Transverse colon (tissue), 4 donors: ENCODE measurements at regions not wholly inside any gene's neighbourhood (a gene's known extent, or its start where the extent isn't known, plus 50 kb on each side); places are given as distances from the start of the nearest gene placed in this dataset.

Experiments
- EP300 ChIP-seq: sonication (generic); formaldehyde crosslinking; IDR thresholded peaks from one replicate; pipeline ENCODE4 v1.6.1; 2017; ENCODE audit warnings: antibody characterized with exemption, low read depth
- POLR2A ChIP-seq: fragments of 450-650 bp; IDR thresholded peaks from one replicate; pipeline ENCODE4 v1.6.1; 2016; ENCODE audit warnings: antibody characterized with exemption, mild to moderate bottlenecking, moderate library complexity
- POLR2AphosphoS5 ChIP-seq, 3 donors: sonication (generic); formaldehyde crosslinking; IDR thresholded peaks; one replicate each; pipeline ENCODE4 v1.6.1; 2016; ENCODE audit warnings: antibody characterized with exemption in 3 of 3
- TF ChIP-seq, protein P1 (sequence below), 5 experiments: fragments of 200-600 bp in 3 of 5; fragments of 450-650 bp in 2 of 5; sonication (generic) in 3 of 5; IDR thresholded peaks; 1 replicate in 2 of 5; 2 replicates in 3 of 5; pipeline ENCODE4 v1.5.1; 2016 to 2017; ENCODE audit warnings: antibody characterized with exemption in 5 of 5, inconsistent platforms in 3 of 5, mild to moderate bottlenecking in 2 of 5, moderate library complexity in 1 of 5

DNA sequence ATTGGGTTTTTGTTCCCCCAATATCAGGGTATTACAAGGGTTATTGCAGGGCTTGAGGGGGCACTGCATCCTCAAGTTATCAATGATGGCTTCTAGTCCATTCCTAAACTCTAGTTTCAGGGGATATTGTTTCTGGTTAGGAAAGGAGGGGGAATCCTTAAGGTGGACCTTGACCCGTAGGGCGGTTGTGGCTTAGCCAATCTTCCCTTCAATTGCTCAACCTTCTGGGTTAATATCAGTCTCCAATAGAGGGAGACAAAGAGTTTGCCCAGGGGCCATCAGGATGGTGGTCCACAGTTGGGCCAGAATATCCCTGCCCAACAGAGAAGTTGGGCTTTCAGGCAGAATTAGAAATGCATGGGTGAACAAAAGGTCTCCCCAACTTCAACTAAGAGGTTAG lies 214.9 kb downstream of the BCHE start:
- TF ChIP-seq, protein P1, sequence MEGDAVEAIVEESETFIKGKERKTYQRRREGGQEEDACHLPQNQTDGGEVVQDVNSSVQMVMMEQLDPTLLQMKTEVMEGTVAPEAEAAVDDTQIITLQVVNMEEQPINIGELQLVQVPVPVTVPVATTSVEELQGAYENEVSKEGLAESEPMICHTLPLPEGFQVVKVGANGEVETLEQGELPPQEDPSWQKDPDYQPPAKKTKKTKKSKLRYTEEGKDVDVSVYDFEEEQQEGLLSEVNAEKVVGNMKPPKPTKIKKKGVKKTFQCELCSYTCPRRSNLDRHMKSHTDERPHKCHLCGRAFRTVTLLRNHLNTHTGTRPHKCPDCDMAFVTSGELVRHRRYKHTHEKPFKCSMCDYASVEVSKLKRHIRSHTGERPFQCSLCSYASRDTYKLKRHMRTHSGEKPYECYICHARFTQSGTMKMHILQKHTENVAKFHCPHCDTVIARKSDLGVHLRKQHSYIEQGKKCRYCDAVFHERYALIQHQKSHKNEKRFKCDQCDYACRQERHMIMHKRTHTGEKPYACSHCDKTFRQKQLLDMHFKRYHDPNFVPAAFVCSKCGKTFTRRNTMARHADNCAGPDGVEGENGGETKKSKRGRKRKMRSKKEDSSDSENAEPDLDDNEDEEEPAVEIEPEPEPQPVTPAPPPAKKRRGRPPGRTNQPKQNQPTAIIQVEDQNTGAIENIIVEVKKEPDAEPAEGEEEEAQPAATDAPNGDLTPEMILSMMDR (IDR thresholded peaks at IDR 0.05): no peak
- TF ChIP-seq POLR2A: no peak
- no peak for TF ChIP-seq POLR2AphosphoS5 (IDR thresholded peaks at IDR 0.05)
- no peak for TF ChIP-seq EP300
